ENCODE measurements at regions not wholly inside any gene's neighbourhood (a gene's known extent, or its start where the extent isn't known, plus 50 kb on each side); places are given as distances from the start of the nearest gene placed in this dataset.

GRCh38 chr13:105465745-105466144, 1069.7 kb downstream of the EFNB2 start, which contains the start of gene DAOA:
Gene DAOA, plus strand, starts transcription at chr13:105466045.
- Histone ChIP-seq H3K9ac (ENCODE audit: low read length) (no peak within 1 kb of the TSS), H3K9me3 (ENCODE audit: control insufficient read depth, low read depth, low read length) (no peaks in the 10 kb centered on the region), H3K27ac (ENCODE audit: low read length) (no peak within 1 kb of the TSS), H3K27me3 (ENCODE audit: control insufficient read depth, insufficient read depth, low read length) (no peaks in the 10 kb centered on the region), H3K4me1 (ENCODE audit: control insufficient read depth, low read depth, low read length) (peaks cover 6% of the 10 kb centered on the region), H3K4me3 (ENCODE audit: low read length) (no peak within 1 kb of the TSS), H3K36me3 (ENCODE audit: control insufficient read depth, low read depth, low read length) (no peaks in the 10 kb centered on the region)

DNA sequence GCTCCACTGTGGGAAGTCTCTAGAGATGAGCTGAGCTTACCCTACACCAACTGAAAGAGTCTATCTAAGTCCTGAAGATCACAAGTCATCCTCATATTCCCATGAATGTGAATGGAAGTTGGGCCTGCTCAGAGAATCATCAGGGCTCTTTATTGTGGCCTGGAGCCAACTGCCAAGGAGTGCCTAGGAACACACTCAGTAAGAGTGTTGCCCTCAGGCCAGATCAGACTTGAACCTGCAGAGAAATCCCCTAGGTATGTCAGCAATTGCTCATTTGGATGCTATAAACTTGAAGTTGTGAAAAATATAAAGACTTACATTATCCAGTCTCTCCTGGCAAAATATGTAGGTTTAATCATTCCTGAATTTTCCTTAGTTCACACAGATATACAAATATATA, 1070.2 kb downstream of the EFNB2 start:
- H3K9me3 ChIP-seq (ENCODE audit: control insufficient read depth, low read depth, low read length): no peaks in the 10 kb centered on the region
- no peak overlapping the region for H3K9ac ChIP-seq (ENCODE audit: low read length)
- peaks cover 6% of the 10 kb centered on the region for H3K4me1 ChIP-seq (ENCODE audit: control insufficient read depth, low read depth, low read length)
- no peak overlapping the region for H3K27ac ChIP-seq (ENCODE audit: low read length)
- no peaks in the 10 kb centered on the region for H3K36me3 ChIP-seq (ENCODE audit: control insufficient read depth, low read depth, low read length)
- H3K27me3 ChIP-seq (ENCODE audit: control insufficient read depth, insufficient read depth, low read length): no peaks in the 10 kb centered on the region
- no peak overlapping the region for H3K4me3 ChIP-seq (ENCODE audit: low read length)

GRCh38 chr13:105464249-105464648, 1071.2 kb downstream of the EFNB2 start:
- Histone ChIP-seq H3K27me3 (ENCODE audit: control insufficient read depth, insufficient read depth, low read length) (no peaks in the 10 kb centered on the region), H3K9ac (ENCODE audit: low read length) (no peak overlapping the region), H3K36me3 (ENCODE audit: control insufficient read depth, low read depth, low read length) (no peaks in the 10 kb centered on the region), H3K9me3 (ENCODE audit: control insufficient read depth, low read depth, low read length) (no peaks in the 10 kb centered on the region), H3K4me3 (ENCODE audit: low read length) (no peak overlapping the region), H3K27ac (ENCODE audit: low read length) (no peak overlapping the region), H3K4me1 (ENCODE audit: control insufficient read depth, low read depth, low read length) (peaks cover 6% of the 10 kb centered on the region)

- H3K9me3 ChIP-seq (ENCODE audit: control insufficient read depth, low read depth, low read length): no peaks in the 10 kb centered on the region
- no peak overlapping the region for H3K27ac ChIP-seq (ENCODE audit: low read length)
- H3K9ac ChIP-seq (ENCODE audit: low read length): no peak overlapping the region
- no peak overlapping the region for H3K4me3 ChIP-seq (ENCODE audit: low read length)
- H3K4me1 ChIP-seq (ENCODE audit: control insufficient read depth, low read depth, low read length): peaks cover 6% of the 10 kb centered on the region
- H3K27me3 ChIP-seq (ENCODE audit: control insufficient read depth, insufficient read depth, low read length): no peaks in the 10 kb centered on the region
- H3K36me3 ChIP-seq (ENCODE audit: control insufficient read depth, low read depth, low read length): no peaks in the 10 kb centered on the region
These were observed 1072.4 kb downstream of the EFNB2 start for GRCh38 chr13:105463011-105463501.

GRCh38 chr13:105462098-105462497, 1073.4 kb downstream of the EFNB2 start:
- no peaks in the 10 kb centered on the region for H3K9me3 ChIP-seq (ENCODE audit: control insufficient read depth, low read depth, low read length)
- no peak overlapping the region for H3K9ac ChIP-seq (ENCODE audit: low read length)
- no peak overlapping the region for H3K4me3 ChIP-seq (ENCODE audit: low read length)
- H3K27me3 ChIP-seq (ENCODE audit: control insufficient read depth, insufficient read depth, low read length): no peaks in the 10 kb centered on the region
- H3K36me3 ChIP-seq (ENCODE audit: control insufficient read depth, low read depth, low read length): no peaks in the 10 kb centered on the region
- no peak overlapping the region for H3K27ac ChIP-seq (ENCODE audit: low read length)
- peaks cover 6% of the 10 kb centered on the region for H3K4me1 ChIP-seq (ENCODE audit: control insufficient read depth, low read depth, low read length)

DNA sequence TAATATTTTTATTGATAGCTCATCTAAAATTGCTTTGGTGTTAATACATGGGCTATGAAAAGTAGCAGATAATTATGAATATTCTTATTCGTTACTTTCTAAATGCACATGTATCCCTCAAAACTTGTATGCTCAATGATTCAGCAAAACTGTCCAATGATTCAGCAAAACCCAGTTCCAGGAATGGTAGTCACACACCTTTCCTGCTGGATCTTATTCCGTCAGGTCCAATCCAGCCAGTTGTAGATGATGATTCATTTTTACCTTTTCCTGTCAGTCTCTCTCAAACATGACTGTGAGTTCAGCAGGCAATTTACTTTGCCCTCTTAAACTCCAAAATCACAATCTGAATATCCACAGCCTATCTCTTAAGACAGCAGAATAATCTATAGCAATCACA, 1082.6 kb downstream of the EFNB2 start:
- H3K9ac ChIP-seq (ENCODE audit: low read length): no peak overlapping the region
- H3K27ac ChIP-seq (ENCODE audit: low read length): no peak overlapping the region
- no peaks in the 10 kb centered on the region for H3K36me3 ChIP-seq (ENCODE audit: control insufficient read depth, low read depth, low read length)
- no peak overlapping the region for H3K4me3 ChIP-seq (ENCODE audit: low read length)
- no peaks in the 10 kb centered on the region for H3K9me3 ChIP-seq (ENCODE audit: control insufficient read depth, low read depth, low read length)
- H3K4me1 ChIP-seq (ENCODE audit: control insufficient read depth, low read depth, low read length): no peaks in the 10 kb centered on the region
- H3K27me3 ChIP-seq (ENCODE audit: control insufficient read depth, insufficient read depth, low read length): no peaks in the 10 kb centered on the region

DNA sequence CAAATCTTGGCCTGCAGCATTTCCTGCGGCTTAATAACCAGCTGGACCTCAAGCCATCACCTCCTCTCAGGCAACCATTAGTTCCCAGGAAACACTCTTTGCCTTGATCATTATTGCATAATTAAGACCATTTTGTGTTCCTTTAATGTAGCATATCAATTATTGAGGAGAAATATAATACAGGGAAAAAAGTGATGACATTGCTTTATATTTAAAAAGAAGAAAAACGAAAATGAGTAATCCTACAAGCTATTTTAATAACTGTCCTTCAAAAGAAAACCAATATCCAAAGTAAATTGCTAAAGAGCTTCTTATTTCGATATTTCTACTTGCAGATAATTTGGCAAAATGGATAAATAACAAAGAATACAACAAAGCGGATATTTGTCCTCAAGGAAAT, 1084.7 kb downstream of the EFNB2 start:
- Histone ChIP-seq H3K9me3 (ENCODE audit: control insufficient read depth, low read depth, low read length) (no peaks in the 10 kb centered on the region), H3K27me3 (ENCODE audit: control insufficient read depth, insufficient read depth, low read length) (no peaks in the 10 kb centered on the region), H3K36me3 (ENCODE audit: control insufficient read depth, low read depth, low read length) (no peaks in the 10 kb centered on the region), H3K4me3 (ENCODE audit: low read length) (no peak overlapping the region), H3K27ac (ENCODE audit: low read length) (no peak overlapping the region), H3K9ac (ENCODE audit: low read length) (no peak overlapping the region), H3K4me1 (ENCODE audit: control insufficient read depth, low read depth, low read length) (no peaks in the 10 kb centered on the region)

DNA sequence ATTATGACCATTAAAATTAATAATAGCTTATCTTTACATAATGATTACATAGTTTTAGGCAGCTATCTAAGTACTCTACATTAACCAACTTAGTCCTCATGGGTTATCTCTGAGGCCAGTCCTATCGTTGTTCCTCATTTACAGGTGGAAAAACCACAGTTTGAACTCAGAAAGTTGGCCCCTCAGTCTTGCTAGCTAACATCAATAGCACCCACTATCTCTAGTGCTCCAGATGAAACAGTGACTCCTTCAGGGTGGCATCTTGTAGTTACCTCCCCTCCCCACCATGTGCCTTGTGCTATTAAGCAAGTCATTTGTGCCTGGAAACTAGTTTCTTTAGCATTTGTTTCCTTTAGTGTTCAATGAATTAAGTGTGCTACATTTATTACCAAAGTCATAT, 1086.7 kb downstream of the EFNB2 start:
- no peak overlapping the region for H3K27ac ChIP-seq (ENCODE audit: low read length)
- no peaks in the 10 kb centered on the region for H3K9me3 ChIP-seq (ENCODE audit: control insufficient read depth, low read depth, low read length)
- H3K36me3 ChIP-seq (ENCODE audit: control insufficient read depth, low read depth, low read length): no peaks in the 10 kb centered on the region
- H3K4me1 ChIP-seq (ENCODE audit: control insufficient read depth, low read depth, low read length): no peaks in the 10 kb centered on the region
- no peaks in the 10 kb centered on the region for H3K27me3 ChIP-seq (ENCODE audit: control insufficient read depth, insufficient read depth, low read length)
- H3K9ac ChIP-seq (ENCODE audit: low read length): no peak overlapping the region
- no peak overlapping the region for H3K4me3 ChIP-seq (ENCODE audit: low read length)

GRCh38 chr13:105446197-105446596, 1089.3 kb downstream of the EFNB2 start:
- H3K4me1 ChIP-seq (ENCODE audit: control insufficient read depth, low read depth, low read length): no peaks in the 10 kb centered on the region
- H3K27me3 ChIP-seq (ENCODE audit: control insufficient read depth, insufficient read depth, low read length): no peaks in the 10 kb centered on the region
- H3K36me3 ChIP-seq (ENCODE audit: control insufficient read depth, low read depth, low read length): no peaks in the 10 kb centered on the region
- H3K4me3 ChIP-seq (ENCODE audit: low read length): no peak overlapping the region
- H3K9me3 ChIP-seq (ENCODE audit: control insufficient read depth, low read depth, low read length): no peaks in the 10 kb centered on the region
- H3K9ac ChIP-seq (ENCODE audit: low read length): no peak overlapping the region
- no peak overlapping the region for H3K27ac ChIP-seq (ENCODE audit: low read length)

DNA sequence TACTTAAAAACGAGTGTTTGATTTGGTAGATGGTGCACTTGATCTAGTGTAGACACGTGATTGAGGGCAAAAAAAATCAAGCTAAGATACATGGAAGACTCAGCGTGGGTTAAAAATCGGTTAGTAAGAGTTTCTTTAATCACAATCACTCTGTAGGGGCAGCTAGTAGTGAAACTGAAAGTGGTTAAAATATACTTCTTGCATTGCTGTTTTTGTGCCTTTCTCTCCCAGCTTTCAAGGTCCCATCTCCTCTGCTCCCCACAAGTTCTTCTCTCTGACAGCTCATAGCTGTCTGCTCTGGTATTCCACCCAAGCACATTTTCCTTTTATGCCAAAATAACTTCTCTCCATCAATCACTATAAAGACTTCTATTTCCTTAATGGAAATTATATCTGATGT, 1089.7 kb downstream of the EFNB2 start:
- Histone ChIP-seq H3K4me1 (ENCODE audit: control insufficient read depth, low read depth, low read length) (no peaks in the 10 kb centered on the region), H3K9me3 (ENCODE audit: control insufficient read depth, low read depth, low read length) (no peaks in the 10 kb centered on the region), H3K36me3 (ENCODE audit: control insufficient read depth, low read depth, low read length) (no peaks in the 10 kb centered on the region), H3K27me3 (ENCODE audit: control insufficient read depth, insufficient read depth, low read length) (no peaks in the 10 kb centered on the region), H3K27ac (ENCODE audit: low read length) (no peak overlapping the region), H3K9ac (ENCODE audit: low read length) (no peak overlapping the region), H3K4me3 (ENCODE audit: low read length) (no peak overlapping the region)

DNA sequence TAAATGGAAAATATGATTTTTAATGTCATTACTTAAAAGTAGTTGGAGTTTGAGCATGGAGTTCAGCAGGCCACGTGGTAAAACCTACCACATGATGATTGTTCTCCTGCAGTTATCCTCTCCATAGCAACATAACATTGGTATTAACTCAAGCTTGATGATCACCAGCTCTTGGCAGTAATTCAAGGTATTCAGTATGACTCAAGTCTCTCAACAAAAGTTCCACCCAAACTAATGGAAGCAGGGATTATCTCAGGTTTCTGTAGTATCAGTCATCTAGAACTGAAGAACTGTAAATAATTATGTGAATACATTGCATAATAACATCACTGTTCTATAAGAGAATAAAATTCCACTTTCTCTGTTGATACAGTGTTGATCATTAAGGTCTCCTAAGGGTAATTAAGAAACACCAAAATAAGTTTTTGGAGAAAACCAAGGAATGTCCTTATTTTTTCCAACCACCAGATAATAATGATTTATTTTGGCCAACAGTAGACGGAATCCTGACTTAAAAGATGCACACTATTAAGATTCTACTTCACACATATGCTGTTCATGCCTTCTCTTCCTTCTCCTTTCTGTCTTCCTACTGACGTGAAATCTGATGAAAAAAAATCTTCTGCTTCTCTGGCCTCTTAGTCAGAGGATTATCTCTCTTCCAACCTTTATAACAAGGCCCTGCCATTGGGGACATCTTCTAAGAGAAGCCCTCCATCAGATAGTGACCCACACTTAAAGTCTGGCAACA, 1092.3 kb downstream of the EFNB2 start:
- Histone ChIP-seq H3K4me1 (ENCODE audit: control insufficient read depth, low read depth, low read length) (no peaks in the 10 kb centered on the region), H3K9ac (ENCODE audit: low read length) (no peak overlapping the region), H3K27ac (ENCODE audit: low read length) (no peak overlapping the region), H3K36me3 (ENCODE audit: control insufficient read depth, low read depth, low read length) (no peaks in the 10 kb centered on the region), H3K9me3 (ENCODE audit: control insufficient read depth, low read depth, low read length) (no peaks in the 10 kb centered on the region), H3K4me3 (ENCODE audit: low read length) (no peak overlapping the region), H3K27me3 (ENCODE audit: control insufficient read depth, insufficient read depth, low read length) (no peaks in the 10 kb centered on the region)

- H3K36me3 ChIP-seq (ENCODE audit: control insufficient read depth, low read depth, low read length): no peaks in the 10 kb centered on the region
- no peaks in the 10 kb centered on the region for H3K9me3 ChIP-seq (ENCODE audit: control insufficient read depth, low read depth, low read length)
- no peak overlapping the region for H3K4me3 ChIP-seq (ENCODE audit: low read length)
- H3K27ac ChIP-seq (ENCODE audit: low read length): no peak overlapping the region
- H3K9ac ChIP-seq (ENCODE audit: low read length): no peak overlapping the region
- no peaks in the 10 kb centered on the region for H3K4me1 ChIP-seq (ENCODE audit: control insufficient read depth, low read depth, low read length)
- no peaks in the 10 kb centered on the region for H3K27me3 ChIP-seq (ENCODE audit: control insufficient read depth, insufficient read depth, low read length)
These were observed 1093.4 kb downstream of the EFNB2 start for GRCh38 chr13:105442040-105442439.
